ENCODE measurements at regions not wholly inside any gene's neighbourhood (a gene's known extent, or its start where the extent isn't known, plus 50 kb on each side); places are given as distances from the start of the nearest gene placed in this dataset.
"Not testable (repeated sequence)": the region's sequence is repeated elsewhere in the genome, so short reads cannot be mapped to it uniquely, and the experiment has no call there.

DNA sequence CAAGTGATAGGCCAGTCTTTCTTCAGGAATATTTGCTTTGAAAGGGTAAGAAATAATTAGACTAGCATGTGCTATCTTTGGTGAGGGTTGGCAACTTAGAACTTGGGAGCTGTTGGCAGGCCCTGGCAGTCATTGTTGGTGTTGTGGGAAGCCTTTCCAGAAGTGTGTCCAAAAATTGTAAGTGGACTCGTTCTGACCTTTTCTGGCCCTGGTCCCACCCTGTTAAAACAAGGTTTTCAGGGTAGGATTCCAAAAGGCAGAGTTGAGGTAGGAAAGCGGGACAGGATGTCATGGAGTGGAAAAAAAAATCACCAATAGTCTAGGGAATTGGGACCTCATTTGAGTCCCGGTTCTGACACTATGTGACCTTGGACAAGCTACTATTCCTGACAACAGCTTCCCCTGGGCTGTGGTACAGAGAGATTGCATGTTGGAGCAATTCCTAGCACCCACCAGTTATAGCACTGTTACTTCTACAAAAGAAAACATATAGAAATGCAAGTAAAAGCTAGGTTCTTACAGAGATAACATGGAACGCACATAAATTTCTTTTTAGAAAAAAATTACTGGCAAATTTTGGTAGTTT lies 299.3 kb upstream of the DDI1 start:
- Mint-ChIP-seq H3K4me1 (ENCODE audit: low read depth, unreplicated experiment) (no peaks in the 10 kb centered on the region), H3K27ac (ENCODE audit: unreplicated experiment) (no peak overlapping the region), H3K36me3 (ENCODE audit: insufficient read depth, unreplicated experiment) (no peaks in the 10 kb centered on the region), H3K27me3 (ENCODE audit: insufficient read depth, unreplicated experiment) (no peaks in the 10 kb centered on the region), H3K4me3 (ENCODE audit: unreplicated experiment) (no peak overlapping the region), H3K9me3 (ENCODE audit: unreplicated experiment) (peaks cover 10% of the 10 kb centered on the region)
- TF ChIP-seq, protein P1, sequence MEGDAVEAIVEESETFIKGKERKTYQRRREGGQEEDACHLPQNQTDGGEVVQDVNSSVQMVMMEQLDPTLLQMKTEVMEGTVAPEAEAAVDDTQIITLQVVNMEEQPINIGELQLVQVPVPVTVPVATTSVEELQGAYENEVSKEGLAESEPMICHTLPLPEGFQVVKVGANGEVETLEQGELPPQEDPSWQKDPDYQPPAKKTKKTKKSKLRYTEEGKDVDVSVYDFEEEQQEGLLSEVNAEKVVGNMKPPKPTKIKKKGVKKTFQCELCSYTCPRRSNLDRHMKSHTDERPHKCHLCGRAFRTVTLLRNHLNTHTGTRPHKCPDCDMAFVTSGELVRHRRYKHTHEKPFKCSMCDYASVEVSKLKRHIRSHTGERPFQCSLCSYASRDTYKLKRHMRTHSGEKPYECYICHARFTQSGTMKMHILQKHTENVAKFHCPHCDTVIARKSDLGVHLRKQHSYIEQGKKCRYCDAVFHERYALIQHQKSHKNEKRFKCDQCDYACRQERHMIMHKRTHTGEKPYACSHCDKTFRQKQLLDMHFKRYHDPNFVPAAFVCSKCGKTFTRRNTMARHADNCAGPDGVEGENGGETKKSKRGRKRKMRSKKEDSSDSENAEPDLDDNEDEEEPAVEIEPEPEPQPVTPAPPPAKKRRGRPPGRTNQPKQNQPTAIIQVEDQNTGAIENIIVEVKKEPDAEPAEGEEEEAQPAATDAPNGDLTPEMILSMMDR (IDR thresholded peaks at IDR 0.05; ENCODE audit: insufficient read depth in 1 of 2, low read depth in 1 of 2, low read length in 1 of 2, severe bottlenecking in 1 of 2, unreplicated experiment in 1 of 2), result no peak
- no peaks in the 10 kb centered on the region for H3K4me1 ChIP-seq
- H3K36me3 ChIP-seq (ENCODE audit: control insufficient read depth, insufficient read depth, low read length), result no peaks in the 10 kb centered on the region
- H3K27me3 ChIP-seq (replicated peaks; ENCODE audit: control insufficient read depth, insufficient read depth, low read length), result no peaks in the 10 kb centered on the region
- no peak overlapping the region for H3K4me3 ChIP-seq (ENCODE audit: low read depth, low read length)
- H3K9me3 ChIP-seq, result no peaks in the 10 kb centered on the region
- intact Hi-C loops (cut with micrococcal nuclease; ENCODE audit: unreplicated experiment), result no loop called here
- CTCF ChIA-PET, result no interaction called here
- no TSS peak for BruUV-seq (replicated peaks)
- POLR2A ChIA-PET, result no interaction called here
- DNase-seq, result no peak

DNA sequence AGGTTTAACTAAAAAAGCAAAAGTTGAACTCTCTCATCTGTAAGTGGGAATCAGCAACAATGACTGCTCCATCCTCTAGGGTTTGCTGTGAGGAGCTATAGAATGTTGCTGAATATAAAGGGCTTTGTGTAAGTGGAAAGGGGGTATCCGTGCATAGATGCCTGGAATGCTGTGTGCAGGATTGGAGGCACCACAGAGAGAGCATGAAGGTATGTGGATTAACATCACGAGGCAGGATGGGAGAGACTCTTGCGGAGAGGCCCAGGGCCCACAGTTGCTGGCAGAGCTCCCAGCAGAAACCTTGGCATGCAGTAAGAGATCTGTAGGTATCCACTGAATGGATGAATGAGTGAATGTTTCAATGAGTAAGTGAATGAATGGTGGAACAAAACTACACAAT lies 298.7 kb upstream of the DDI1 start:
- Histone ChIP-seq H3K36me3 (ENCODE audit: control insufficient read depth, insufficient read depth, low read length) (no peaks in the 10 kb centered on the region), H3K9me3 (no peaks in the 10 kb centered on the region), H3K4me3 (ENCODE audit: low read depth, low read length) (no peak overlapping the region), H3K27me3 (replicated peaks; ENCODE audit: control insufficient read depth, insufficient read depth, low read length) (no peaks in the 10 kb centered on the region), H3K4me1 (no peaks in the 10 kb centered on the region)
- TF ChIP-seq, protein P1 (IDR thresholded peaks at IDR 0.05; ENCODE audit: insufficient read depth in 1 of 2, low read depth in 1 of 2, low read length in 1 of 2, severe bottlenecking in 1 of 2, unreplicated experiment in 1 of 2), result no peak
- Mint-ChIP-seq H3K9me3 (ENCODE audit: unreplicated experiment) (peaks cover 10% of the 10 kb centered on the region), H3K27ac (ENCODE audit: unreplicated experiment) (no peak overlapping the region), H3K36me3 (ENCODE audit: insufficient read depth, unreplicated experiment) (no peaks in the 10 kb centered on the region), H3K27me3 (ENCODE audit: insufficient read depth, unreplicated experiment) (no peaks in the 10 kb centered on the region), H3K4me1 (ENCODE audit: low read depth, unreplicated experiment) (no peaks in the 10 kb centered on the region), H3K4me3 (ENCODE audit: unreplicated experiment) (no peak overlapping the region)
- intact Hi-C loops (cut with micrococcal nuclease; ENCODE audit: unreplicated experiment), result no loop called here
- no peak for DNase-seq
- BruUV-seq (replicated peaks), result no TSS peak
- CTCF ChIA-PET, result no interaction called here
- POLR2A ChIA-PET, result no interaction called here

DNA sequence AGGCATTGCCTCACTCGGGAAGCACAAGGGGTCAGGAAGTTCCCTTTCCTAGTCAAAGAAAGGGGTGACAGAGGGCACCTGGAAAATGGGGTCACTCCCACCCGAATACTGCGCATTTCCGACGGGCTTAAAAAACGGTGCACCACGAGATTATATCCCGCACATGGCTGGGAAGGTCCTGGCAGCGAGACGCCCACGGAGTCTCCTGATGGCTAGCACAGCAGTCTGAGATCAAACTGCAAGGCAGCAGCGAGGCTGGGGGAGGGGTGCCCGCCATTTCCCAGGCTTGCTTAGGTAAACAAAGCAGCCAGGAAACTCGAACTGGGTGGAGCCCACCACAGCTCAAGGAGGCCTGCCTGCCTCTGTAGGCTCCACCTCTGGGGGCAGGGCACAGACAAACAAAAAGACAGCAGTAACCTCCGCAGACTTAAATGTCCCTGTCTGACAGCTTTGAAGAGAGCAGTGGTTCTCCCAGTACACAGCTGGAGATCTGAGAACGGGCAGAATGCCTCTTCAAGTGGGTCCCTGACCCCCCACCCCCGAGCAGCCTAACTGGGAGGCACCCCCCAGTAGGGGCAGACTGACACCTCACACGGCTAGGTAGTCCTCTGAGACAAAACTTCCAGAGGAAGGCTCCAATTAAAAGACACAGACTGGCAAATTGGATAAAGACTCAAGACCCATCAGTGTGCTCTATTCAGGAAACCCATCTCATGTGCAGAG lies 297.2 kb upstream of the DDI1 start:
- H3K36me3 ChIP-seq (ENCODE audit: control insufficient read depth, insufficient read depth, low read length); H3K4me3 Mint-ChIP-seq (ENCODE audit: unreplicated experiment); POLR2A ChIA-PET; H3K36me3 Mint-ChIP-seq (ENCODE audit: insufficient read depth, unreplicated experiment); BruUV-seq (replicated peaks); H3K4me1 ChIP-seq; H3K4me1 Mint-ChIP-seq (ENCODE audit: low read depth, unreplicated experiment); H3K27ac Mint-ChIP-seq (ENCODE audit: unreplicated experiment); H3K9me3 Mint-ChIP-seq (ENCODE audit: unreplicated experiment); intact Hi-C loops (cut with micrococcal nuclease; ENCODE audit: unreplicated experiment); H3K27me3 Mint-ChIP-seq (ENCODE audit: insufficient read depth, unreplicated experiment); CTCF ChIA-PET; H3K9me3 ChIP-seq; H3K27me3 ChIP-seq (replicated peaks; ENCODE audit: control insufficient read depth, insufficient read depth, low read length); DNase-seq; H3K4me3 ChIP-seq (ENCODE audit: low read depth, low read length): not testable (repeated sequence)
